Activated naive CD8-positive, alpha-beta T cell treated with anti-CD3 and anti-CD28 coated beads, Interleukin-2, amount 50 U/mL, for 24 hours (primary cell): ENCODE measurements at regions not wholly inside any gene's neighbourhood (a gene's known extent, or its start where the extent isn't known, plus 50 kb on each side); places are given as distances from the start of the nearest gene placed in this dataset.

Experiments
- ATAC-seq: fragments of 150-1000 bp; cut with Tn5 transposase; one replicate; pipeline ENCODE4 v1.10.0; 2021
- DNase-seq: peaks from one replicate; pipeline ENCODE4 v3.0.0; 2021
- H3K27ac Mint-ChIP-seq: one replicate; pipeline ENCODE4 v1.8.0; 2021; ENCODE audit warnings: mild to moderate bottlenecking, mixed read lengths
- H3K27me3 Mint-ChIP-seq: one replicate; pipeline ENCODE4 v1.8.0; 2021; ENCODE audit warnings: mixed read lengths
- H3K36me3 Mint-ChIP-seq: one replicate; pipeline ENCODE4 v1.8.0; 2021; ENCODE audit warnings: low read depth, mixed read lengths
- H3K4me1 Mint-ChIP-seq: one replicate; pipeline ENCODE4 v1.8.0; 2021; ENCODE audit warnings: mixed read lengths
- H3K4me3 Mint-ChIP-seq: one replicate; pipeline ENCODE4 v1.8.0; 2021; ENCODE audit warnings: mild to moderate bottlenecking, moderate library complexity, mixed read lengths
- H3K9me3 Mint-ChIP-seq: one replicate; pipeline ENCODE4 v1.8.0; 2021; ENCODE audit warnings: mixed read lengths

- H3K27ac Mint-ChIP-seq, result no peak overlapping the region
- H3K4me1 Mint-ChIP-seq, result no peaks in the 10 kb centered on the region
- H3K27me3 Mint-ChIP-seq, result no peaks in the 10 kb centered on the region
- no peaks in the 10 kb centered on the region for H3K9me3 Mint-ChIP-seq
- no peak overlapping the region for H3K4me3 Mint-ChIP-seq
- no peak for ATAC-seq
- no peak for DNase-seq
- no peaks in the 10 kb centered on the region for H3K36me3 Mint-ChIP-seq
Measured at GRCh38 chr14:22336031-22336430, 253.0 kb downstream of the DAD1 start.

DNA sequence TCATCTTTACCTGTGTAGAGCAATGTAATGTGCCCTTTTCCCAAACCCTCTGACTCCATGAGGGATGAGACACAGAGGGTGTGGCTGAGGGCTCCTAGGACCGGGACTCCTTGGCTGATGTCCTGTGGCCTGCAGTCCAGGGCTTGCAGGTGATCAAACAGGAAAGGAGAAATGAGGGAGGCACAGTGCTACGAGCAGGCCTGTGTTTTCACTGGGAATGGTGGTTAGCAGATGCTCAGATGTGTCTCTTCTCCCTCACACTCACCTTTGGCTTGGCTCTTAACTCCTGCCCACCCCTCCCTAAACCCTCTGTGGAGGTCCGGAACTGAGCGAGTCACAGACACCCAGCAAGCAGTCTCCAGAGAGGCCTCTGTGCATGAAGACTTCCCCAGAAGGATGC lies 254.4 kb downstream of the DAD1 start:
- ATAC-seq, result no peak
- no peak for DNase-seq
- no peaks in the 10 kb centered on the region for H3K36me3 Mint-ChIP-seq
- no peak overlapping the region for H3K4me3 Mint-ChIP-seq
- H3K9me3 Mint-ChIP-seq, result no peaks in the 10 kb centered on the region
- no peaks in the 10 kb centered on the region for H3K27me3 Mint-ChIP-seq
- H3K4me1 Mint-ChIP-seq, result no peaks in the 10 kb centered on the region
- H3K27ac Mint-ChIP-seq, result no peak overlapping the region

GRCh38 chr14:22334275-22334577 lies 254.8 kb downstream of the DAD1 start:
- Mint-ChIP-seq H3K27me3 (no peaks in the 10 kb centered on the region), H3K36me3 (no peaks in the 10 kb centered on the region), H3K27ac (no peak overlapping the region), H3K4me3 (no peak overlapping the region), H3K4me1 (no peaks in the 10 kb centered on the region), H3K9me3 (no peaks in the 10 kb centered on the region)
- ATAC-seq (no peak), DNase-seq (no peak)

- DNase-seq, result no peak
- Mint-ChIP-seq H3K4me1 (no peaks in the 10 kb centered on the region), H3K4me3 (no peak overlapping the region), H3K27ac (no peak overlapping the region), H3K27me3 (no peaks in the 10 kb centered on the region), H3K9me3 (peaks cover 3% of the 10 kb centered on the region), H3K36me3 (no peaks in the 10 kb centered on the region)
- no peak for ATAC-seq
Measured at GRCh38 chr14:22333422-22334274, 255.4 kb downstream of the DAD1 start.

DNA sequence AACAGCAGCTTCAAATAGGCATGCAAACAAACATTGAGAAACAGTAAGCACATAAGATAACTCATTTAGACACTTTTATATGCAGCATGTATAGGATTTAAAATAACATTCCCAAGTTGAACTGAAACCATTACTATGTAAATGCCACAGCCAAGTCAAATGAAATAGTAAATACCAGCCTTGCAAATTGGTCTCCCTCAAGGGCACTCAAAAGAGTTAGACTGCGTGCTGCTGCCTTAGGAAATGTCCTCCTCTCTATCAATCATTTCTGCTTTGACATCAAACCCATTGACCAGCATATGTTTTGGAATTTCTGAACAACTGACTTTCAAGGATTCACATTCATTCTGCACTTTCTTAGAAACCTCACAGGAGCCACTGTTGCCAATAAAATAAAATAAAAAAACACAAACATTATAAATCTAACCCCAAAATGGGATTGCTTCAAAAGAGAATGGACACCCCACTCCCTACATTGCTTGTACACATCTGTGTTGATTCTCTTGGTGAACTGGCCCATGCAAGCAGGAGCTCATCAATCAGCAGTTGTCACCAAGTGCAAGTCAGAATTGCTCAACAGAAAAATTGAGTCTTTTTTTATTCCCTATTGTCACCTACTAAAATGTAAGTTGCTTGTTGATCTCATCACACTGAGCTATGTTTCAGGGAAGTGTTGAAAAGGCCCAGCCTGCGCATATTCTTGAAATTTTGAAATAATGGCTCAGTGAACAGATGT lies 256.2 kb downstream of the DAD1 start:
- H3K27me3 Mint-ChIP-seq, result no peaks in the 10 kb centered on the region
- peaks cover 4% of the 10 kb centered on the region for H3K9me3 Mint-ChIP-seq
- no peak for ATAC-seq
- DNase-seq, result no peak
- H3K27ac Mint-ChIP-seq, result no peak overlapping the region
- no peak overlapping the region for H3K4me3 Mint-ChIP-seq
- H3K36me3 Mint-ChIP-seq, result no peaks in the 10 kb centered on the region
- no peaks in the 10 kb centered on the region for H3K4me1 Mint-ChIP-seq

- H3K4me1 Mint-ChIP-seq, result no peaks in the 10 kb centered on the region
- H3K4me3 Mint-ChIP-seq, result no peak overlapping the region
Measured at GRCh38 chr14:22329371-22329770, 259.7 kb downstream of the DAD1 start.

GRCh38 chr14:22325676-22326400 lies 263.2 kb downstream of the DAD1 start:
- H3K27me3 Mint-ChIP-seq, result no peaks in the 10 kb centered on the region
- no peaks in the 10 kb centered on the region for H3K36me3 Mint-ChIP-seq
- ATAC-seq, result no peak
- no peak overlapping the region for H3K27ac Mint-ChIP-seq
- no peak for DNase-seq
- H3K4me1 Mint-ChIP-seq, result no peaks in the 10 kb centered on the region
- H3K4me3 Mint-ChIP-seq, result no peak overlapping the region
- peaks cover 4% of the 10 kb centered on the region for H3K9me3 Mint-ChIP-seq

More at GRCh38 chr14:22329371-22329770, 259.7 kb downstream of the DAD1 start:
- Mint-ChIP-seq H3K9me3 (peaks cover 4% of the 10 kb centered on the region), H3K36me3 (no peaks in the 10 kb centered on the region), H3K27me3 (no peaks in the 10 kb centered on the region), H3K27ac (no peak overlapping the region)
- ATAC-seq (no peak), DNase-seq (no peak)

- H3K27me3 Mint-ChIP-seq, result no peaks in the 10 kb centered on the region
- no peak for DNase-seq
- no peaks in the 10 kb centered on the region for H3K36me3 Mint-ChIP-seq
- no peaks in the 10 kb centered on the region for H3K4me1 Mint-ChIP-seq
- H3K27ac Mint-ChIP-seq, result no peak overlapping the region
- no peaks in the 10 kb centered on the region for H3K9me3 Mint-ChIP-seq
- no peak for ATAC-seq
- peak overlapping the region; percentile 61 for H3K4me3 Mint-ChIP-seq
Measured at GRCh38 chr14:22320362-22320750, 268.7 kb downstream of the DAD1 start.

DNA sequence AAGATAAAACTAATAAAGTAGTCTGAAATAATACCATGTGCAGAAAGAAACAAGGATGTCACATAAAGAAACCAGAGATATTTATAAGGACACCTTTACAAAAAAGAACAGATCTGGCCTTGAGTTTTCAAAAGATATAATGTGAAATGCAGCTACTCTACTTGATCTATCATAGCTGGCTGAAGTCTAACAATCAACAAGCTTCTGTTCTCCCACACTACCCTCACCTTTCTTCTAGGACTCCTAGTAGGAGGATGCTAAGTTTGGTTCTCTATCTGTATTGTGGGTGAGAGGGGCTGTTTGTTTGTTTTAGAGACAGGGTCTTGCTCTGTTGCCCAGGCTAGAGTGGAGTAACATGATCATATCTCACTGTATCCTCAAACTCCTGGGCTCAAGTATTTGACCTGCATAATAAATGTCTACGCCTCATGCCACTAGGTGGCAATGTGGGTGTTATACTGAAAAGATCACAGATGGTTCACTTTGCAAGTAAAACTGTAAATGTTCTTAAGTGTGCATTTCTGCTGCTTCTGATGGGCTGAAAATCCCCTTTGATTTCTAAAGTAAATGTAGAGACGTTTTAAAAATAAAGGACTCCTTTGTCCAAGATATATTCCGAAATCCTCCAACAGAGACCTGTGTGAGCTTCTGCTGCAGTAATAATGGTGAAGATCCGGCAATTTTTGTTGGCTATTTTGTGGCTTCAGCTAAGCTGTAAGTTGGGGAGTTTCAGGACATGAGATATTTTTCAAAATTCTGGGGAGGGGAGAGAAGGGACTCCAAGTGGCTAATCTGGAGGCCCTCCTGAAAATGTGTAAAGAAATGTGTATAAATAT lies 269.3 kb downstream of the DAD1 start:
- no peak for DNase-seq
- no peaks in the 10 kb centered on the region for H3K9me3 Mint-ChIP-seq
- no peaks in the 10 kb centered on the region for H3K36me3 Mint-ChIP-seq
- H3K27ac Mint-ChIP-seq, result no peak overlapping the region
- H3K27me3 Mint-ChIP-seq, result no peaks in the 10 kb centered on the region
- peak overlapping the region; percentile 61 for H3K4me3 Mint-ChIP-seq
- ATAC-seq, result no peak
- no peaks in the 10 kb centered on the region for H3K4me1 Mint-ChIP-seq

DNA sequence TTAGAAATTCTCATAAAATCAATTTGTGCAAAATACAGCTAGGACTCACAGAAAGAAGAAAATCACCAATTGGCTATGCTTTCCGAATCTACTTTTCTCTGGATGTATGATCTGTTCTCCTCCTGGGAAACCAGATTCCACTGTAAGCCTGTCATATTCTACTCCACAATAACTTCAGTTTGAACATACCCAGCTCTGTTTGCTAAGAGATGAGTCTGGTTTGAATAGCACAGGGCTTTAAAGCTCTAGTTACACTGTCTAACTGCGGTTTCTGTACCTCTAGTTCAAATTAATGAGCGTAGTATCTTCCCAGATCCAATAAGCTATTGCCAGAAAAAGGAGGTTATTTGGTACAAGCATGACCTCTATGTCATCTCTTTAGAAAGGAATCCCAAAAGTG lies 270.1 kb downstream of the DAD1 start:
- ATAC-seq, result no peak
- Mint-ChIP-seq H3K27ac (no peak overlapping the region), H3K9me3 (no peaks in the 10 kb centered on the region), H3K4me1 (no peaks in the 10 kb centered on the region), H3K36me3 (no peaks in the 10 kb centered on the region), H3K4me3 (no peak overlapping the region), H3K27me3 (no peaks in the 10 kb centered on the region)
- DNase-seq, result no peak

- DNase-seq, result no peak
- ATAC-seq, result no peak
- Mint-ChIP-seq H3K9me3 (no peaks in the 10 kb centered on the region), H3K27ac (no peak overlapping the region), H3K4me1 (no peaks in the 10 kb centered on the region), H3K27me3 (no peaks in the 10 kb centered on the region), H3K4me3 (no peak overlapping the region), H3K36me3 (no peaks in the 10 kb centered on the region)
Measured at GRCh38 chr14:22316473-22316872, 272.6 kb downstream of the DAD1 start.

DNA sequence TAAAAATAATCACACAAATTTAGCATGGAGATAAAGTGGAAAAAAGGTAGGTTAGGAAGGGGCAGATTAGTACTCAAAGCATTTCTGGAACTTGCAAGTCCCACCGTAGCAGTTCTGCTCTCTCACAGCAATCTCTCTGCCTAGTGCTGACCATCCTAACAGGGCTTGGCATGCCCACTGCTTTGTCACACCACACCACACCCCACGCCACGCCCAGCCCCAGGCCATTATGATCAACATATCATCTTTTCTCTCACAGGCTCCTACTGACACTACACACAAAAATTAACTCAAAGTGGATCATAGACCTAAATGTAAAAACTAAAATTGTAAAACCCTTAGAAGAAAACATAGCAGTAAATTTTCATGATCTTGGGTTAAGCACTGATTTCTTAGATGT lies 273.7 kb downstream of the DAD1 start:
- Mint-ChIP-seq H3K27ac (peak overlapping the region; percentile 39), H3K27me3 (no peaks in the 10 kb centered on the region), H3K9me3 (no peaks in the 10 kb centered on the region), H3K36me3 (no peaks in the 10 kb centered on the region), H3K4me1 (no peaks in the 10 kb centered on the region), H3K4me3 (peak overlapping the region; percentile 14)
- ATAC-seq (no peak), DNase-seq (no peak)

- H3K27ac Mint-ChIP-seq, result no peak overlapping the region
- H3K9me3 Mint-ChIP-seq, result no peaks in the 10 kb centered on the region
- H3K36me3 Mint-ChIP-seq, result no peaks in the 10 kb centered on the region
- no peaks in the 10 kb centered on the region for H3K4me1 Mint-ChIP-seq
- DNase-seq (no peak), ATAC-seq (no peak)
- H3K27me3 Mint-ChIP-seq, result no peaks in the 10 kb centered on the region
- no peak overlapping the region for H3K4me3 Mint-ChIP-seq
Measured at GRCh38 chr14:22314183-22314820, 274.7 kb downstream of the DAD1 start.
